Pons (tissue), 1 donor: ENCODE measurements at regions not wholly inside any gene's neighbourhood (a gene's known extent, or its start where the extent isn't known, plus 50 kb on each side); places are given as distances from the start of the nearest gene placed in this dataset.

Experiments used
- DNase-seq: peaks from one replicate; pipeline ENCODE4 v3.0.0-alpha.2; 2016; ENCODE audit warnings: low spot score

- peak; percentile 71 for DNase-seq
Measured at GRCh38 chr9:75414371-75415160, 326.3 kb downstream of the OSTF1 start.

GRCh38 chr9:75417471-75417870 lies 329.2 kb downstream of the OSTF1 start:
- DNase-seq, result no peak

DNA sequence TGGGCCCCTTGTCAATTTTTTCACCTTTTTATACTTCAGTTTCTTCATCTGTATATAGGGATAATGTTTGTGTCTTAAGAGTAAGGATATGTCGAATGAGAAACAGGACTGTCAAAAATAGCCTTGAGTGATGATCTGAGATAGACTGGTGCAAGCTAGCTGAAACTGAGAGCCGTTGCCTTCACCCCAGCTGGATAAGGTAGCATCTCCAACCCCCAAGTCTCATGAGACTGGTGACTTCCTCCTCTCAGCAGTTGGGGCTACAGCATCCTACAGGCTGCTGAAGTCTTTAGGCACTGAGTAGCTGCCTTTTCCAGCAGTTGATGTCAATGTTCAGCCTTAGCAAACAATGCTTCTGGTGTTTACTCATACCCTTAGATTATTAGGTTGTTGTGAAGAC lies 330.2 kb downstream of the OSTF1 start:
- no peak for DNase-seq

GRCh38 chr9:75422944-75423522 lies 334.7 kb downstream of the OSTF1 start:
- DNase-seq, result no peak

- DNase-seq, result peak; percentile 79
Measured at GRCh38 chr9:75429531-75430475, 341.5 kb downstream of the OSTF1 start.

DNA sequence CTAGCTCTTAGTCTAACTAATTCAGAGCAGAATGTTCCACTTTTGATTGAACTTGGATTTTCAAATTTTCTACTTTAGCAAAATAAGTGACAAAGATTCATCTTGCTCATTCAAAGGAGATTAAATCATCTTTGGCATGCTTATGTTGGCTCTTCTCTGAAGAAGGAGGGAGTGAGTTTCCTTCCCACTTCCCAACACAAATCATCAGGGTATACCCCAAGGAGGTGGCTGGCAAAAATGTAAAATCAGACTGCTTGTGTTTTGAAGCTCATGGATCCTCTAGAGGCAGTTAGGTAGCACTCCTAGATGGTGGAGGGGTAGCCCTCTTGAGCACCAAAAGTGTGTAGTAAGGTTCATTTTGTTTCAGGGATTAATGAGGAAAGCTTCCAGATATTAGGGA lies 343.1 kb downstream of the OSTF1 start:
- DNase-seq, result no peak

GRCh38 chr9:75432386-75432785 lies 344.1 kb downstream of the OSTF1 start:
- no peak for DNase-seq

DNA sequence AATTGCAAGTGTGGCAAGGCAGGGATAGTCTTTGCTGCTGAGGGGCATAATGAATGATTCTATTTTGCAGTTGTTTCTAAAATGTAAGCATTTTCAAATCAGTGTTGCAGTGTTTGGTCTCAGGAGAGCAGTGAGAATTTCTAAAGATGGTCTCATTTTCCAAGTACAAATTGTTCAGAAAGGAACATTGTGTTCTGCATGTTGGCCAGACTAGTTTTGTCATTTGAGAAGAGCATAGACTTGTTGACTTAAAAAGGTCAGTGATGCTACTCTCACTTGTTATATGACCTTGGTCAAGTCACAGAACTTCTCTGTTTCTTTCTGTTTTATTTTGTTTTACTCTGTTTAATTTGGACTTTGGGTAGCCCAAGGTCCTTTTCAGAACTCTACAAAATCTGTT lies 344.6 kb downstream of the OSTF1 start:
- no peak for DNase-seq

DNA sequence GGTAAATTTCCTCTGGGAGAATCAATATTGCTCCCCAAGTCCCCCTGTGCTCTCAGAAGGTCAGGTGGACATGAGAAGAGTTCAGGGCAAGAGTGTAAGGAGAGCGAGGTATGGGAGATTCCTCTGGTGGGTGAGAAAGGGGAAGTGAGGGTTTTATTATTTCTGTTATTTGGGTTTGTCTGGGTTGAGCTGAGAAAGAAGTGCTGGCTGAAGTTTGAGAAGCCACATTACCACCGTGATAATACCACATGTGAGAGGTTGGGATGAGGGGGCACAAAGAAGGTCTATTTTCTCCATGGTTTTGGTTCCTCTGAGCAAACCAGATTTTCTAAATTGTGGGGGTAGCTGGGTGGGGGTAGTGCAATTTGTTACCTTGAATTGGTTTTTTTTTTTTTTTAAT lies 350.4 kb downstream of the OSTF1 start:
- DNase-seq, result peak; percentile 32

DNA sequence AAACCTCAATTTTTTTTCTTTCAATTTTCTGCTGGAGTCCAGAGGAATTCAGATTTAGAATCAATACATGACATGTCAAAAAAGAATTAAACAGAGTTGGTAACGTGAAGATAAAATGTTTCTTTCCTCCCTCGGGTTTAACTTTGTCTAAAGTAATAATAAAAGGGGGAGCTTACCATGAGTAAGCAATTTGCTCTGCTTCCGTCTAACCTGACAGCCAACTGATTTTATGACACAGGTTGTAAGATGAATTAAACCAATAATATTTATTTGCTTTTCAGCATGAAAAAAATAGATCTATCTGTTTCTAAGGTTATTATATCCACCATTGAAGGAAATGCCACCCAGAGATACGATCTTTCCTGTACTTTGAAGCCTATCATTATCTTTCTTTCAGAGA lies 352.6 kb downstream of the OSTF1 start:
- DNase-seq, result no peak

GRCh38 chr9:75445144-75445543 lies 356.8 kb downstream of the OSTF1 start:
- no peak for DNase-seq

DNA sequence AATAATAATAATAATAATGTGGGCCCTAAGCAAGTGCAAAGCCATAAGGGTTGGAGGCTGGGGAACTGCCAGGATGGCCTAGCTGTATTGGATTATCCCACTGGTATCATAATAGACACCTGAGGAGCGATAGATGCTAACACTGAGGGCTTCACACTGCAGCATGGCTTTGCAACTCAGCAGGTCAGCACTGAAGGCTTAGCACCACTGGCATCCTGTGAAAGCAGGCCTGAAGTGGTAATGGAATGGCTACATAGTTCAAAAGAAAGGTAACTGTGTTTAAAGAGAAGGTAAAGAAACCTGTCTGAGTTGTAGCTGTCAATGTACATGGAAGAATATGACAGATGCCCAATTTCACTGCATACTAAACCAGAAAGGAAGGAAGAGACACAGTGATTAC lies 359.0 kb downstream of the OSTF1 start:
- DNase-seq, result no peak

DNA sequence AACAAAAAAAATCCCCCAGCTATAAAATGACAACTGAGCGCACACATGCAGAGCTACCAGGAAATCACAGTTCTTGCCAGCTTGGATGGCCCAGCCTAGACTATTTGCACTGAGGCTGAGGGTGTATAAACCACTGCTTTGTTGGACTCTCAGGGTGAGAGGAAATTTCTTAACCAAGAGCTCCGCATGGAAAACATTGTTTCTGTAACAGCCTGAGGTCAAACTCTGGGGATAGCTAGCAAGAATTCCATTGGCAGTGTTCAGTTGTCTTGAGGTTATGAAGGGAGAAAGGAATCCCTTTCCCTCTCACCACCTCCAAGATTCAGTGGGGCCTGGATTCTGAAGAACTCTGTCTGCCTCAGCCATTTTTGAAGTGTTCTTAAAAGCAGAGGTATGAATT lies 360.0 kb downstream of the OSTF1 start:
- no peak for DNase-seq

- no peak for DNase-seq
Measured at GRCh38 chr9:75448955-75449354, 360.6 kb downstream of the OSTF1 start.

DNA sequence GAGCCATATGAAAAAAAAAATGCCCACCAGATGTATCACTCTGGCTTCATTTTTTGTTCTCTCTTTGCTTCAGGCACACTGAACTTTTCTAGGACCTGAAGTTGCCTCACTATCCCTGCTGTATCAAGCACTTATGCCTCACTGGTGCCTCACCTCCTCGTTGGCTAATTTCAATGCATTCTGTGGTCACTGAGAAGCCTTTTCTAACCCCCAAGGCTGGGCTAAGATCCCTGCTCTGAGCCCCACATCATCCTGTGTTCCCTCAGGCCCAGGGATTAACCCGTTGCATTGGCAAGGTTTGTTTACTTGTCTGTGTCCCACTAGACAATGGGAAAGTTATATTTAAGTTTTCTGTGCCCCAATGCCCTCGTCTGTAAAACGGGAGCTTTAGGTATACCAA lies 362.7 kb downstream of the OSTF1 start:
- no peak for DNase-seq

- DNase-seq, result no peak
Measured at GRCh38 chr9:75451505-75451904, 363.2 kb downstream of the OSTF1 start.

DNA sequence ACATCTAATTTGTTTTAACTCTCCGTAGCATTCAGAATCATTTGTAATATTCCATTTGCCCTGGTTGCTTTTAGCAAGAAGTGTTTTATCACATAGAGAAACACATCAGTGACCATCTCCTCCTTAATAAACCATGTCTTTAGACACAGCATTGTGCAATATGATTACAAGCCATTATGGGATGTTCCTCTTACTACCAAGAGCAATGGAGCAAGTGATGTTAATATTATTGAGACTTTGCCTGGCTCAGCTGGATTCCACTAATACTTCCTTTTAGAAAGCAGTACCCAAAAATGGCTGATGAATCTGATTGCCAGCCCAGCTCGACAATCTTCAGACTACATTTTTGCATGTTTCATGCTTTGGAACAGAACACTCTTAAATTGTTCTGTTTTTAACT lies 364.2 kb downstream of the OSTF1 start:
- DNase-seq, result peak; percentile 34

- no peak for DNase-seq
Measured at GRCh38 chr9:75454043-75454442, 365.7 kb downstream of the OSTF1 start.

DNA sequence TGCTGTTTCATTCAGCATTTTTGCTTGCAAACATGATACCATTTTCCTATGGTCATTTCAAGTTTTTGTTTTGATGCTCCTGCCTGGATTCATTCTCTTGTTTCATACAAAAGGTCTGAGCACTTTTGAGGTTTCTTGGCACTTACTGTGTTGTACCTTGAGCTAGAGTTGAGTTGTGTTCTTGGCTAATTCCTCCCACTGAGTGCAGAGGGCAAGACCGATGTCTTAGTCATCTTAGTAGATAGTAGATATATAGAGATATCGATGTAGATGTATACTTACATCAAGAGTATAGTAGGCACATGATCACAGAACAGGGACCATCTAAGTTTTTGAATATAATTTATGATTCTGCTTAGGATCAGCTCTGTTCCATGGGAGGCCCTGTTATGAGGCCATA lies 366.6 kb downstream of the OSTF1 start:
- DNase-seq, result no peak

- DNase-seq, result peak; percentile 56
Measured at GRCh38 chr9:75455444-75455921, 367.2 kb downstream of the OSTF1 start.

DNA sequence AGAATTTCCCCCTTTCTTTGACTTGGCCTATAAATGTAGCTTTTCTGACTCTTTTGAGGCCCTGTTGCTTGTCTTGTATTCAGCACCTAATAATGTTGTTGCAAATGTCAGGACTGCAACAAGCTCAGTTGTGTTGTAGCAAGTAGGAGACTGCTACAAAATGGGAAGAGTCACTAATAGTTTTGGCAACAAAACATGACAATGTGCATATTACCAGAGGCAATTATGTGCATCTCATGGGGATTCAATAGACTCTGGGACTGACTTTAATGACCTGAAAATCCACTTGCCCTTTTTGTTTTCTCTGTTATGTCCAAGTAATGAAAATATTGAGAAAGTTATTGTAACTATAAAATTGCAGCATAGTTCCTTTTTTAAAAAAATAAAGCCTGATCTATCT lies 368.4 kb downstream of the OSTF1 start:
- DNase-seq, result no peak

- no peak for DNase-seq
Measured at GRCh38 chr9:75457474-75458011, 369.2 kb downstream of the OSTF1 start.
